BJ (cell line): ENCODE measurements at regions not wholly inside any gene's neighbourhood (a gene's known extent, or its start where the extent isn't known, plus 50 kb on each side); places are given as distances from the start of the nearest gene placed in this dataset.

Source experiments
- CTCF ChIA-PET: fragments of 350-600 bp; formaldehyde crosslinking; extraction: SDS; loops from one replicate; lab custom pipeline; 2021; ENCODE audit warnings: antibody characterized with exemption, inconsistent platforms; lab: Yijun Ruan, JAX
- POLR2A ChIA-PET: fragments of 300-600 bp; sonication (Branson Sonifier 250); formaldehyde crosslinking; extraction: SDS; loops from one replicate; lab custom pipeline; 2021; ENCODE audit warnings: antibody characterized with exemption; lab: Charles Lee
- DNase-seq: peaks from one replicate; pipeline ENCODE4 v3.0.0-alpha.2; 2011; ENCODE audit warnings: low read depth
- H3K27me3 ChIP-seq: 2 replicates; pipeline ENCODE4 v1.6.0; 2011; ENCODE audit warnings: low read length; ENCODE audit not compliant: control insufficient read depth, insufficient read depth
- H3K36me3 ChIP-seq: 2 replicates; pipeline ENCODE4 v1.5.1; 2011; ENCODE audit warnings: low read length; ENCODE audit not compliant: control insufficient read depth, insufficient read depth
- H3K4me3 ChIP-seq: 2 replicates; pipeline ENCODE4 v1.5.1; 2011; ENCODE audit warnings: low read depth, mild to moderate bottlenecking, control low read depth, low read length
- TF ChIP-seq, protein P1 (sequence below): IDR thresholded peaks from 2 replicates; pipeline ENCODE4 v1.5.1; 2011; ENCODE audit warnings: low read depth, mild to moderate bottlenecking, control low read depth, inconsistent platforms, low read length, moderate library complexity; ENCODE audit not compliant: insufficient read depth

- ChIA-PET CTCF (no interaction called here), POLR2A (no interaction called here)
- no peak for DNase-seq
- TF ChIP-seq, protein P1, sequence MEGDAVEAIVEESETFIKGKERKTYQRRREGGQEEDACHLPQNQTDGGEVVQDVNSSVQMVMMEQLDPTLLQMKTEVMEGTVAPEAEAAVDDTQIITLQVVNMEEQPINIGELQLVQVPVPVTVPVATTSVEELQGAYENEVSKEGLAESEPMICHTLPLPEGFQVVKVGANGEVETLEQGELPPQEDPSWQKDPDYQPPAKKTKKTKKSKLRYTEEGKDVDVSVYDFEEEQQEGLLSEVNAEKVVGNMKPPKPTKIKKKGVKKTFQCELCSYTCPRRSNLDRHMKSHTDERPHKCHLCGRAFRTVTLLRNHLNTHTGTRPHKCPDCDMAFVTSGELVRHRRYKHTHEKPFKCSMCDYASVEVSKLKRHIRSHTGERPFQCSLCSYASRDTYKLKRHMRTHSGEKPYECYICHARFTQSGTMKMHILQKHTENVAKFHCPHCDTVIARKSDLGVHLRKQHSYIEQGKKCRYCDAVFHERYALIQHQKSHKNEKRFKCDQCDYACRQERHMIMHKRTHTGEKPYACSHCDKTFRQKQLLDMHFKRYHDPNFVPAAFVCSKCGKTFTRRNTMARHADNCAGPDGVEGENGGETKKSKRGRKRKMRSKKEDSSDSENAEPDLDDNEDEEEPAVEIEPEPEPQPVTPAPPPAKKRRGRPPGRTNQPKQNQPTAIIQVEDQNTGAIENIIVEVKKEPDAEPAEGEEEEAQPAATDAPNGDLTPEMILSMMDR = no peak
- Histone ChIP-seq H3K27me3 (no peaks in the 10 kb centered on the region), H3K4me3 (no peak overlapping the region), H3K36me3 (no peaks in the 10 kb centered on the region)
Measured at GRCh38 chr2:192719629-192720028, 524.9 kb upstream of the TMEFF2 start.

GRCh38 chr2:192718340-192718739 lies 523.6 kb upstream of the TMEFF2 start:
- DNase-seq = no peak
- ChIA-PET POLR2A (no interaction called here), CTCF (no interaction called here)
- TF ChIP-seq, protein P1 = no peak
- H3K4me3 ChIP-seq = no peak overlapping the region
- no peaks in the 10 kb centered on the region for H3K27me3 ChIP-seq
- H3K36me3 ChIP-seq = no peaks in the 10 kb centered on the region

DNA sequence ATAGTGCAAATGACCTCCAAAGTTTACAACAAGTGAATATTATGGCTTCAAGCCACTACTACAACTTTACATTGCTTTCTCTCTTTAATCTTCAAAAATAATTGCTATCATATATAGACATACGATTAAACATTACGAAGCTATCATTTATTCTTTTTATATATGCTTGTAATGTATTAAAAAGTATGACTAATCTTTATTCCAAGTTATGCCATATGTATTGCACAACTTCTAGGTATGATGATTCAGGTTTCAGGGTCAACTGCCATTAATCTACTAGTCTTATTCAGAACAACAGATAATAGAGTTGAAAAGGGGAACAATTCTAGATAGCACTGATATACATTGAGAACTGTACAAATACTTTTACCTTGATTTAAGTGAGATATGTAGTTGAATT lies 506.2 kb upstream of the TMEFF2 start:
- H3K4me3 ChIP-seq = no peak overlapping the region
- ChIA-PET POLR2A (no interaction called here), CTCF (no interaction called here)
- no peaks in the 10 kb centered on the region for H3K27me3 ChIP-seq
- no peaks in the 10 kb centered on the region for H3K36me3 ChIP-seq
- DNase-seq = no peak
- TF ChIP-seq, protein P1 = no peak

DNA sequence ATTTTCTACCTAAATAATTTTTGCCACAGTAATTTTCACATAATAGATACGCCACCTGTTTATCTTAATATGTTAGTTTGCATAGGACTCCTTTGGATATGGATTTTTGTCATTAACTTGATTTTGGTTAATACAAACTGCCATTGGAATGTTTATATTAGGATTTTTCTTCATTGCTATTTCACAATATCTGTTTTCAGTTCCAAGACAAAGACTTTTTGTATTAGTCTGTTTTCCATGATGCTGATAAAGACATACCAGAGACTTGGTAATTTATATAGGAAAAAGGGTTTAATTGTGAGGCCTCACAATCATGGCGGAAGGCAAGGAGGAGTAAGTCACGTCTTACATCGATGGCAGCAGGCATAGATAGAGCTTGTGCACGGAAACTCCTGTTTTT lies 503.1 kb upstream of the TMEFF2 start:
- H3K36me3 ChIP-seq = no peaks in the 10 kb centered on the region
- DNase-seq = no peak
- H3K27me3 ChIP-seq = no peaks in the 10 kb centered on the region
- ChIA-PET POLR2A (no interaction called here), CTCF (no interaction called here)
- H3K4me3 ChIP-seq = no peak overlapping the region
- TF ChIP-seq, protein P1 = no peak

DNA sequence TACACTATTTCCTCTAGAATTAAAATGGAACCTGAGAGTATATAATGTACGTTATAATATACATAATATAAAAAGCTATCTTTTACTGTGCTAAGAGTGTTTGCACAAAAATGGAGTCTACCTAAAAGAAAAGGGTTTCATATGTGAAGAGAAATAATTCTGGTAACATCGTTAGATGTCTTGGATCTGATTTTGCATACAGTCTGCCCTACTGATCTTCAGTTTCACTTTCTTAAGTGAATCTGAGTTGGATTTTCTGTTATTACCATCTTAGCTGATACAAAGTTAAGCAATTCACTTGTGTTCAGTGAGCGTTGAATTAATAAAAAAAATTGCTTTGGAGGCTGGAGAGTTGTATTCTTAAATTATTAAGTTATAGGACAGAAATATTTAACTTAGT lies 502.1 kb upstream of the TMEFF2 start:
- no peak overlapping the region for H3K4me3 ChIP-seq
- H3K27me3 ChIP-seq = no peaks in the 10 kb centered on the region
- TF ChIP-seq, protein P1 = no peak
- DNase-seq = no peak
- ChIA-PET POLR2A (no interaction called here), CTCF (no interaction called here)
- H3K36me3 ChIP-seq = no peaks in the 10 kb centered on the region
